Endothelial cell of umbilical vein (primary cell): ENCODE measurements at regions not wholly inside any gene's neighbourhood (a gene's known extent, or its start where the extent isn't known, plus 50 kb on each side); places are given as distances from the start of the nearest gene placed in this dataset.

Experiments
- BruUV-seq: library from RNA; stranded (reverse); fragments of 400-500 nt; replicated peaks from 2 replicates; lab custom pipeline; 2021; lab: Mats Ljungman, UMichigan
- CTCF ChIA-PET: fragments of 300-600, 350-600 bp; sonication (Branson Sonifier 250); formaldehyde crosslinking; loops from one replicate; lab custom pipeline; 2021; ENCODE audit warnings: antibody characterized with exemption, inconsistent platforms; lab: Charles Lee
- POLR2A ChIA-PET: fragments of 300-600, 350-600 bp; sonication (Branson Sonifier 250); formaldehyde crosslinking; loops from one replicate; lab custom pipeline; 2021; ENCODE audit warnings: antibody characterized with exemption, inconsistent platforms; lab: Charles Lee
- DNase-seq: peaks from one replicate; pipeline ENCODE4 v3.0.0-alpha.2; 2011; ENCODE audit warnings: low read depth, low spot score
- FAIRE-seq: peaks from 2 replicates; lab custom pipeline; 2011; peaks lifted over from hg19 to GRCh38; lab: Jason Lieb, UNC
- H2AFZ ChIP-seq: 2 replicates; pipeline ENCODE4 v1.6.0; 2012; ENCODE audit warnings: low read depth, low read length, control low read depth, inconsistent platforms
- H3K27ac ChIP-seq: 2 replicates; pipeline ENCODE4 v1.5.1; 2011; ENCODE audit warnings: low read depth, mild to moderate bottlenecking, control low read depth, low read length, moderate library complexity; ENCODE audit not compliant: insufficient read depth
- H3K27me3 ChIP-seq, 2 experiments: 2 replicates each; pipeline versions ENCODE4 v1.6.0 to v1.6.1; 2011; ENCODE audit warnings: low read length in 2 of 2, mixed read lengths in 1 of 2; ENCODE audit not compliant: control insufficient read depth in 2 of 2, insufficient read depth in 2 of 2
- H3K36me3 ChIP-seq, 2 experiments: 2 replicates in 1 of 2; 3 replicates in 1 of 2; pipeline ENCODE4 v1.5.1; 2011; ENCODE audit warnings: low read length in 2 of 2, mild to moderate bottlenecking in 1 of 2, moderate library complexity in 1 of 2; ENCODE audit not compliant: control insufficient read depth in 2 of 2, insufficient read depth in 2 of 2; ENCODE audit errors: extremely low read depth in 1 of 2
- H3K4me1 ChIP-seq: 3 replicates; pipeline ENCODE4 v1.5.1; 2011; ENCODE audit warnings: mild to moderate bottlenecking, low read length; ENCODE audit not compliant: control insufficient read depth, insufficient read depth; ENCODE audit errors: extremely low read depth
- H3K4me2 ChIP-seq: 2 replicates; pipeline ENCODE4 v1.6.1; 2011; ENCODE audit warnings: low read length, control low read depth, mixed read lengths; ENCODE audit not compliant: insufficient read depth
- H3K4me3 ChIP-seq, 3 experiments: fragments of 200-600 bp in 1 of 3; sonication (generic), shearing (Covaris generic) in 1 of 3; replicated peaks in 1 of 3; 2 replicates each; pipeline ENCODE4 v1.5.1; 2011 to 2016; ENCODE audit warnings: control low read depth in 3 of 3, low read length in 3 of 3, mild to moderate bottlenecking in 2 of 3, inconsistent platforms in 1 of 3, low read depth in 1 of 3, moderate library complexity in 1 of 3; ENCODE audit not compliant: insufficient read depth in 1 of 3
- H3K79me2 ChIP-seq: 2 replicates; pipeline ENCODE4 v1.6.0; 2012; ENCODE audit warnings: low read length, inconsistent platforms; ENCODE audit not compliant: control insufficient read depth, insufficient read depth
- H3K9ac ChIP-seq: replicated peaks from 2 replicates; pipeline ENCODE3; 2011; ENCODE audit warnings: low read length, control low read depth; ENCODE audit not compliant: insufficient read depth; ENCODE audit errors: extremely low read depth
- H3K9me1 ChIP-seq: replicated peaks from 3 replicates; pipeline ENCODE4 v1.6.0; 2011; ENCODE audit warnings: mild to moderate bottlenecking, low read length; ENCODE audit not compliant: control insufficient read depth, insufficient read depth; ENCODE audit errors: extremely low read depth
- H3K9me3 ChIP-seq: replicated peaks from 2 replicates; pipeline ENCODE4 v1.5.1; 2012; ENCODE audit warnings: low read length, inconsistent platforms; ENCODE audit not compliant: control insufficient read depth, insufficient read depth
- H4K20me1 ChIP-seq: replicated peaks from 2 replicates; pipeline ENCODE3; 2011; ENCODE audit warnings: mild to moderate bottlenecking, low read length; ENCODE audit not compliant: control insufficient read depth, insufficient read depth; ENCODE audit errors: extremely low read depth
- CTCF ChIP-seq, 2 donors: IDR thresholded peaks; 1 replicate in 1 of 2; 2 replicates in 1 of 2; pipeline ENCODE4 v1.5.1; 2011; ENCODE audit warnings: low read length in 2 of 2, mild to moderate bottlenecking in 2 of 2, moderate library complexity in 2 of 2, control low read depth in 1 of 2, inconsistent platforms in 1 of 2, low read depth in 1 of 2; ENCODE audit not compliant: insufficient read depth in 1 of 2; ENCODE audit errors: extremely low read depth in 1 of 2
- FOS ChIP-seq: IDR thresholded peaks from 2 replicates; pipeline ENCODE4 v1.6.1; 2011; ENCODE audit warnings: mild to moderate bottlenecking, low read length, moderate library complexity, borderline replicate concordance; ENCODE audit not compliant: insufficient read depth
- JUN ChIP-seq: IDR thresholded peaks from 2 replicates; pipeline ENCODE4 v1.6.1; 2011; ENCODE audit warnings: borderline replicate concordance, low read depth; ENCODE audit not compliant: insufficient read length, insufficient read depth
- MAX ChIP-seq: IDR thresholded peaks from 2 replicates; pipeline ENCODE4 v1.6.1; 2011; ENCODE audit not compliant: insufficient read depth, insufficient read length
- MYC ChIP-seq: IDR thresholded peaks from one replicate; pipeline ENCODE4 v1.6.1; 2011; ENCODE audit warnings: mild to moderate bottlenecking, low read depth, low read length
- POLR2A ChIP-seq: IDR thresholded peaks from 2 replicates; pipeline ENCODE4 v1.6.1; 2012; ENCODE audit warnings: low read depth, mild to moderate bottlenecking, control low read depth, low read length
- POLR2AphosphoS5 ChIP-seq: IDR thresholded peaks from 2 replicates; pipeline ENCODE4 v1.6.1; 2012; ENCODE audit warnings: low read depth, mild to moderate bottlenecking, control low read depth, low read length, moderate library complexity; ENCODE audit not compliant: insufficient read depth
- dilution Hi-C: fragments of 300-500 bp; cut with MboI; formaldehyde crosslinking; loops from one replicate; pipeline ENCODE4 v1.15.0; 2019; ENCODE audit warnings: low sequenced_read_pairs; ENCODE audit not compliant: extremely low pct_ligation_motif_present
- intact Hi-C: fragments of 100-400 bp; cut with micrococcal nuclease; formaldehyde crosslinking; loops from one replicate; pipeline ENCODE4 v1.10.0; 2022

GRCh38 chr22:22835242-22835641 is 52.4 kb upstream of the IGLL5 start:
- H3K79me2 ChIP-seq = no peaks in the 10 kb centered on the region
- DNase-seq (no peak), FAIRE-seq (no peak)
- no peaks in the 10 kb centered on the region for H3K36me3 ChIP-seq
- no peaks in the 10 kb centered on the region for H3K4me1 ChIP-seq
- no peak for TF ChIP-seq MYC
- H2AFZ ChIP-seq = no peak overlapping the region
- peaks cover 2 to 5% of the 10 kb centered on the region in 2 experiments for H3K27me3 ChIP-seq
- H3K27ac ChIP-seq = no peak overlapping the region
- POLR2A ChIA-PET = no interaction called here
- no peaks in the 10 kb centered on the region for H4K20me1 ChIP-seq
- no peak overlapping the region for H3K4me2 ChIP-seq
- H3K9me1 ChIP-seq = no peaks in the 10 kb centered on the region
- dilution Hi-C loops = no loop called here
- no peaks in the 10 kb centered on the region for H3K9me3 ChIP-seq
- intact Hi-C loops = no loop called here
- no peak overlapping the region for H3K4me3 ChIP-seq
- CTCF ChIA-PET = interaction anchor here (1.5 kb wide), 1 partner anchor 49 kb away, joined by 5 read pairs; no protein-coding TSS in a partner anchor
- H3K9ac ChIP-seq = no peak overlapping the region
- BruUV-seq = no TSS peak

- no peaks in the 10 kb centered on the region for H3K9me3 ChIP-seq
- dilution Hi-C loops (no loop called here), intact Hi-C loops (no loop called here)
- ChIA-PET CTCF (interaction anchor here (1.5 kb wide), 1 partner anchor 48 kb away, joined by 5 read pairs; no protein-coding TSS in a partner anchor), POLR2A (no interaction called here)
- TF ChIP-seq JUN = no peak
- no peak for TF ChIP-seq FOS
- no peak for TF ChIP-seq MYC
- TF ChIP-seq POLR2A = no peak
- TF ChIP-seq MAX = no peak
- no peak for TF ChIP-seq POLR2AphosphoS5
- TF ChIP-seq CTCF (IDR thresholded peaks at IDR 0.05; ENCODE audit: extremely low read depth in 1 of 2, insufficient read depth in 1 of 2, low read depth in 1 of 2, low read length in 2 of 2) = no peak
- H3K9ac ChIP-seq = no peak overlapping the region
- no peaks in the 10 kb centered on the region for H3K79me2 ChIP-seq
- no peaks in the 10 kb centered on the region for H3K36me3 ChIP-seq
- no peak overlapping the region for H3K4me3 ChIP-seq
- H3K9me1 ChIP-seq = no peaks in the 10 kb centered on the region
- no peaks in the 10 kb centered on the region for H4K20me1 ChIP-seq
- peaks cover under 1 to 5% of the 10 kb centered on the region in 2 experiments for H3K27me3 ChIP-seq
- DNase-seq = no peak
- no peak for FAIRE-seq
- no peak overlapping the region for H2AFZ ChIP-seq
- no peak overlapping the region for H3K27ac ChIP-seq
- no peaks in the 10 kb centered on the region for H3K4me1 ChIP-seq
- H3K4me2 ChIP-seq = no peak overlapping the region
- no TSS peak for BruUV-seq
Observed at GRCh38 chr22:22835771-22836291, 51.8 kb upstream of the IGLL5 start.
